ENCODE measurements at regions not wholly inside any gene's neighbourhood (a gene's known extent, or its start where the extent isn't known, plus 50 kb on each side); places are given as distances from the start of the nearest gene placed in this dataset.

DNA sequence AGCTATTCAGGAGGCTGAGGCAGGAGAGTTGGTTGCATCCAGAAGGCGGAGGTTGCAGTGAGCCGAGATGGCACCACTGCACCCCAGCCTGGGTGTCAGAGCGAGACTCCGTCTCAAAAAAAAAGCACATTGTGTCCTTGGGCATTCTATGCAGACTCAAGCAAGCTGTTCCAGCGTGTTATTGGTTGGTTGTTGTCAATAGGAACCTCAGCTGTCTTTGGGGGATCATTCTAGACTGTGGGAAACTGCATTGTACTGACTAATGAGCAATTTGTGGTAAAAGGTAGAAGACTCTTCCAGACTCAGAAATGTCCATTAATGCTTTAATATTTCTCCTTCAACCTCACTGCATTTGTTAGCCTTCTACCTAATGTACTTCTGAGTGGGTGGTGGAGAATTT, 379.5 kb upstream of the GRAMD2B start:
- DNase-seq, result no peak
- no peaks in the 10 kb centered on the region for H3K27me3 ChIP-seq
- TF ChIP-seq, protein P1, sequence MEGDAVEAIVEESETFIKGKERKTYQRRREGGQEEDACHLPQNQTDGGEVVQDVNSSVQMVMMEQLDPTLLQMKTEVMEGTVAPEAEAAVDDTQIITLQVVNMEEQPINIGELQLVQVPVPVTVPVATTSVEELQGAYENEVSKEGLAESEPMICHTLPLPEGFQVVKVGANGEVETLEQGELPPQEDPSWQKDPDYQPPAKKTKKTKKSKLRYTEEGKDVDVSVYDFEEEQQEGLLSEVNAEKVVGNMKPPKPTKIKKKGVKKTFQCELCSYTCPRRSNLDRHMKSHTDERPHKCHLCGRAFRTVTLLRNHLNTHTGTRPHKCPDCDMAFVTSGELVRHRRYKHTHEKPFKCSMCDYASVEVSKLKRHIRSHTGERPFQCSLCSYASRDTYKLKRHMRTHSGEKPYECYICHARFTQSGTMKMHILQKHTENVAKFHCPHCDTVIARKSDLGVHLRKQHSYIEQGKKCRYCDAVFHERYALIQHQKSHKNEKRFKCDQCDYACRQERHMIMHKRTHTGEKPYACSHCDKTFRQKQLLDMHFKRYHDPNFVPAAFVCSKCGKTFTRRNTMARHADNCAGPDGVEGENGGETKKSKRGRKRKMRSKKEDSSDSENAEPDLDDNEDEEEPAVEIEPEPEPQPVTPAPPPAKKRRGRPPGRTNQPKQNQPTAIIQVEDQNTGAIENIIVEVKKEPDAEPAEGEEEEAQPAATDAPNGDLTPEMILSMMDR (IDR thresholded peaks at IDR 0.05; ENCODE audit: low read depth, low read length), result no peak

DNA sequence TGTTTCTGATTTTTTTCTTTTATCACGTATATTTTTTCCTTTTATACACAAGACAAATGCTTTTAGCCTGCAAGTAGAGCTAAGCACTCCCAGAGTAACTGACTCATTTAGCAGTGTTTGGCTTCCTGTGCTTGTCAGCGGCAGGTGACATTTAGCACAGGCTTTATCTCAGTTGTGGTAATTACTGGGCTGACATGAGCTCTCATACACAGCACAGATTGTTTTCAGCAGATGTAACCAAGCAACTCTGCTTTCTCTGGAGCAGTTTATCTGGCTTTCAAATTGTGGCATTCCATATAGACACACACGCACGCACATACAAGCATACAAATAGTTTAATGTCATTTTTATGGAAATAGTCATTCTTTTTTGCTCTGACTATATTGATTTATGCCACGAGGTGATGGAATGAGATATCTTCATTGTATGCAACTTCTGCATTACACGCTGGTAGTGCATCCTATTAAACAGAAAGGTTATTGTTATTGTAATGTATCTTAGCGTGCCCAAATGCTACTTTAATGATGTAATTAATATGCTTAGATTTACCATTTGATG, 379.0 kb upstream of the GRAMD2B start:
- H3K36me3 ChIP-seq, result no peaks in the 10 kb centered on the region
- H3K9me3 ChIP-seq, result no peaks in the 10 kb centered on the region
- peak overlapping the region; percentile 35 for H3K4me3 ChIP-seq (ENCODE audit: low read depth, low read length)
- peak; percentile 60 for DNase-seq
- TF ChIP-seq, protein P1 (IDR thresholded peaks at IDR 0.05; ENCODE audit: low read depth, low read length), result no peak
- peaks cover 21% of the 10 kb centered on the region for H3K4me1 ChIP-seq
- H3K27me3 ChIP-seq, result no peaks in the 10 kb centered on the region

More for the DNA sequence above, 379.5 kb upstream of the GRAMD2B start:
- H3K4me1 ChIP-seq, result peaks cover 21% of the 10 kb centered on the region
- no peaks in the 10 kb centered on the region for H3K9me3 ChIP-seq
- H3K36me3 ChIP-seq, result no peaks in the 10 kb centered on the region
- H3K4me3 ChIP-seq (ENCODE audit: low read depth, low read length), result no peak overlapping the region; the same call in 1 of the 2 replicates

DNA sequence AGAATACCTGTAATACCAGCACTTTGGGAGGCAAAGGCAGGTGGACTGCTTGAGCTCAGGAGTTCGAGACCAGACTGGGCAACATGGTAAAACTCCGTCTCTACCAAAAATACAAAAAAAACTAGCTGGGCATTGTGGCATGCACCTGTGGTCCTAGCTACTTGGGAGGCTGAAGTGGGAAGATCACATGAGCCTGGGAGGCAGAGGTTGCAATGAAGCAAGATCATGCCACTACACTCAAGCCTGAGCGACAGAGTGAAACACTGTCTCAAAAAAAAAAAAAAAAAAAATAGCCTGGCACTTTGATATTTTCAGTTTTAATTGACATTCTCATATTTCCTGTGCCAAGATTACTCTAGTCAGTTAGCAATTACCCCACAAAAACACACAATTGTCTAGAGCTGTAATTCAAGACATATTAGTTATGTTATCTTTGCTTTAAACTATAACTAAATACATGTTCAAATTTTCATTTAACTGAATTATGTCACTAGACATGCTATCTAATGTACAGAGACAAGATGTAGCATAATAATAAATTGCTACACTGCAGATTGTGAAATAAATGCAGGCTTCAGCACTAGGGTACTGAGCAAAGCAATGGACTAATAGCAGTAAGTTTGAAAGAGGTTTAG, 378.2 kb upstream of the GRAMD2B start:
- DNase-seq, result no peak
- H3K9me3 ChIP-seq, result no peaks in the 10 kb centered on the region
- TF ChIP-seq, protein P1 (IDR thresholded peaks at IDR 0.05; ENCODE audit: low read depth, low read length), result no peak

GRCh38 chr5:126046318-126046717, 376.9 kb upstream of the GRAMD2B start:
- TF ChIP-seq, protein P1 (IDR thresholded peaks at IDR 0.05; ENCODE audit: low read depth, low read length), result no peak
- peaks cover 21% of the 10 kb centered on the region for H3K4me1 ChIP-seq
- no peaks in the 10 kb centered on the region for H3K27me3 ChIP-seq

More for the DNA sequence above, 378.2 kb upstream of the GRAMD2B start:
- Histone ChIP-seq H3K4me1 (peaks cover 21% of the 10 kb centered on the region), H3K27me3 (no peaks in the 10 kb centered on the region), H3K4me3 (ENCODE audit: low read depth, low read length) (no peak overlapping the region), H3K36me3 (no peaks in the 10 kb centered on the region)

DNA sequence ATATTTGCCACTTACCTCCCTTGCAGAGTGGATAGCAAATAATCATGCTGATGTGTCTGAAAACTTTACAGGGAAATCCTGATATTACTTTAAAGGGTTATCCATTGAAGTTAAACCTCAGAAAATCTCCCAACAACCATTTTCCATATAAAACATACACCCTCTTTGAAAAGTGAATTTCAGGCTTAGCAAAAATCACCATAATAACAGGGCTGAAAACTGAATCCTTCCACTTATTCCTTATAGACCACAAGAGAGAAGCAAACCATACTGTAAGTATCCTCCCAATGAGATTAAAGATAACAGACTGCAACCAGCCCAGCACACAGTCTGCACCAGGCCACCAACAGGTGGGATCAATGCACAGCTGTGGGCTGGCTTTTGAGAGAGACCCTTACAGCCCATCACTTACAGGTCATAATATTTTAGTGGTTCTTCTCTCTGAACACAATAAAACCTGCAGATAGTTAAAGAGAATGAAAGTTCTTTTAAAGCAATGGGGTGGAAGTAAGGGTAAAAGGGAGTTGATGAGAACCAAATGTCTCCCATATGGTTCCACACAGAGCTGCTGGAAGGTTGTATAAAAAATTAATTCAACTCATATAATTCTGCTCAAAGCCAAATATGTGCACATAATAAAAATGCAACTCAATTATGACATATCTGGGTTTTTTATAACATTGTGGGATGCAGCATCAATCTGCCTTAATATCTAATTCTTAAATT, 376.2 kb upstream of the GRAMD2B start:
- Histone ChIP-seq H3K9me3 (no peaks in the 10 kb centered on the region), H3K36me3 (no peaks in the 10 kb centered on the region), H3K27me3 (no peaks in the 10 kb centered on the region), H3K4me1 (peaks cover 21% of the 10 kb centered on the region), H3K4me3 (ENCODE audit: low read depth, low read length) (no peak overlapping the region)
- TF ChIP-seq, protein P1 (IDR thresholded peaks at IDR 0.05; ENCODE audit: low read depth, low read length), result no peak; the same call in 1 of the 2 replicates
- DNase-seq, result peak; percentile 22

More at GRCh38 chr5:126046318-126046717, 376.9 kb upstream of the GRAMD2B start:
- H3K36me3 ChIP-seq, result no peaks in the 10 kb centered on the region
- H3K4me3 ChIP-seq (ENCODE audit: low read depth, low read length), result no peak overlapping the region
- no peaks in the 10 kb centered on the region for H3K9me3 ChIP-seq
- no peak for DNase-seq
